ENCODE measurements at regions not wholly inside any gene's neighbourhood (a gene's known extent, or its start where the extent isn't known, plus 50 kb on each side); places are given as distances from the start of the nearest gene placed in this dataset.

GRCh38 chr13:78960881-78961280, 301.9 kb upstream of the OBI1 start:
- DNase-seq = no peak
- 37% methylated on average over 6 of the region's 8 CpGs for WGBS (ENCODE audit: low lambda C conversion rate)
- Histone ChIP-seq H3K27me3 (ENCODE audit: insufficient read depth) (no peaks in the 10 kb centered on the region), H3K4me2 (no peak overlapping the region), H3K36me3 (replicated peaks in 1 of 2; ENCODE audit: control insufficient read depth in 1 of 2, insufficient read depth in 2 of 2, low read length in 1 of 2) (no peaks in the 10 kb centered on the region), H3K4me1 (ENCODE audit: control insufficient read depth in 1 of 2, insufficient read depth in 2 of 2, low read depth in 1 of 2, low read length in 1 of 2) (no peaks in the 10 kb centered on the region; a peak in 1 of 4 replicates), H3K4me3 (ENCODE audit: low read depth in 2 of 2, low read length in 1 of 2) (no peak overlapping the region), H3K9ac (no peak overlapping the region), H3K79me2 (ENCODE audit: insufficient read depth) (no peaks in the 10 kb centered on the region), H3K9me2 (no peaks in the 10 kb centered on the region), H2AFZ (ENCODE audit: low read depth) (no peak overlapping the region), H3K27ac (ENCODE audit: low read depth in 2 of 2, low read length in 1 of 2) (no peak overlapping the region), H3K9me3 (no peaks in the 10 kb centered on the region), H3F3A (replicated peaks; ENCODE audit: insufficient read depth) (no peaks in the 10 kb centered on the region), H4K20me1 (ENCODE audit: insufficient read depth) (no peaks in the 10 kb centered on the region)
- ChIA-PET CTCF (interaction anchor here (2.1 kb wide), 1 partner anchor 18 kb away, joined by 9 read pairs; no protein-coding TSS in a partner anchor), POLR2A (no interaction called here)
- TF ChIP-seq ELF1 (IDR thresholded peaks at IDR 0.05) = no peak
- TF ChIP-seq RCOR1 (IDR thresholded peaks at IDR 0.05; ENCODE audit: low read length) = no peak
- TF ChIP-seq RXRA (IDR thresholded peaks at IDR 0.05; ENCODE audit: borderline replicate concordance, low read depth) = no peak
- no peak for TF ChIP-seq SIN3A (IDR thresholded peaks at IDR 0.05; ENCODE audit: borderline replicate concordance, low read depth, low read length)
- no peak for TF ChIP-seq PBX3 (IDR thresholded peaks at IDR 0.05)
- TF ChIP-seq RAD21 (IDR thresholded peaks at IDR 0.05; ENCODE audit: low read length) = no peak
- TF ChIP-seq GATA2 (CRISPR knock-in tag; IDR thresholded peaks at IDR 0.05) = no peak
- TF ChIP-seq FOXM1 (IDR thresholded peaks at IDR 0.05; ENCODE audit: low read depth) = no peak
- TF ChIP-seq TAF1 (IDR thresholded peaks at IDR 0.05; ENCODE audit: borderline replicate concordance, low read depth, low read length) = no peak

GRCh38 chr13:78958006-78958405, 299.1 kb upstream of the OBI1 start:
- ChIA-PET POLR2A (no interaction called here), CTCF (interaction anchor here (1.5 to 1.7 kb wide), 2 partner anchors 12 to 20 kb away, joined by 3 to 5 read pairs; no protein-coding TSS in a partner anchor)
- 18% methylated on average over 5 of the region's 5 CpGs for WGBS (ENCODE audit: low lambda C conversion rate)
- Histone ChIP-seq H3K4me1 (ENCODE audit: control insufficient read depth in 1 of 2, insufficient read depth in 2 of 2, low read depth in 1 of 2, low read length in 1 of 2) (no peaks in the 10 kb centered on the region; a peak in 1 of 4 replicates), H3F3A (replicated peaks; ENCODE audit: insufficient read depth) (no peaks in the 10 kb centered on the region), H3K27ac (ENCODE audit: low read depth in 2 of 2, low read length in 1 of 2) (no peak overlapping the region), H3K9ac (no peak overlapping the region), H3K27me3 (ENCODE audit: insufficient read depth) (no peaks in the 10 kb centered on the region), H3K9me2 (no peaks in the 10 kb centered on the region), H3K4me3 (ENCODE audit: low read depth in 2 of 2, low read length in 1 of 2) (no peak overlapping the region), H3K9me3 (no peaks in the 10 kb centered on the region), H3K79me2 (ENCODE audit: insufficient read depth) (no peaks in the 10 kb centered on the region), H2AFZ (ENCODE audit: low read depth) (no peak overlapping the region), H3K36me3 (replicated peaks in 1 of 2; ENCODE audit: control insufficient read depth in 1 of 2, insufficient read depth in 2 of 2, low read length in 1 of 2) (no peaks in the 10 kb centered on the region), H3K4me2 (no peak overlapping the region), H4K20me1 (ENCODE audit: insufficient read depth) (no peaks in the 10 kb centered on the region)
- TF ChIP-seq FOXJ3 (CRISPR knock-in tag; IDR thresholded peaks at IDR 0.05) (no peak), CTCF (IDR thresholded peaks at IDR 0.05) (no peak), TEAD4 (IDR thresholded peaks at IDR 0.05; ENCODE audit: borderline replicate concordance, insufficient read depth) (no peak), ZBTB33 (IDR thresholded peaks at IDR 0.05; ENCODE audit: borderline replicate concordance, low read depth) (no peak)
- no peak for DNase-seq

All from SK-N-SH (cell line).